ENCODE measurements at regions not wholly inside any gene's neighbourhood (a gene's known extent, or its start where the extent isn't known, plus 50 kb on each side); places are given as distances from the start of the nearest gene placed in this dataset.

DNA sequence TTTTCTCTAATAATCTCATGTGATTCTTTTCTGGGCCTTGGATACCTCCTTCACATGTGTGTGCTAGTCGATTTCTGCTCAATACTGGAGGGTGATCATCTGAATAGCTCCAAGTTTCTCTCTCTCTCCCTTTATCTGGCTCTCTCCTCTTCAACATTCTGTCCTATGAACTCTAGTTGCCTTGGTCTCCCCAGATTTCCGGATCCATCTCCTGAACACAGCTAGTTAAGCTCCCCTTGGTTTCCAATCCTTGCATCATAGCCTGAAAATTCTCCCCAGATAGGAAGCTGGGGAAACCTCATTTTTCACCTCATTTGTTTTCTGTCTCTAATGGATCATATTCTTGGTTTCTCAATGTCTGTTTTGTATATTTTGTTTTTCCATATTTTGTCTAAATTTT lies 832.3 kb downstream of the MTRR start (continued):
- TF ChIP-seq, protein P1, sequence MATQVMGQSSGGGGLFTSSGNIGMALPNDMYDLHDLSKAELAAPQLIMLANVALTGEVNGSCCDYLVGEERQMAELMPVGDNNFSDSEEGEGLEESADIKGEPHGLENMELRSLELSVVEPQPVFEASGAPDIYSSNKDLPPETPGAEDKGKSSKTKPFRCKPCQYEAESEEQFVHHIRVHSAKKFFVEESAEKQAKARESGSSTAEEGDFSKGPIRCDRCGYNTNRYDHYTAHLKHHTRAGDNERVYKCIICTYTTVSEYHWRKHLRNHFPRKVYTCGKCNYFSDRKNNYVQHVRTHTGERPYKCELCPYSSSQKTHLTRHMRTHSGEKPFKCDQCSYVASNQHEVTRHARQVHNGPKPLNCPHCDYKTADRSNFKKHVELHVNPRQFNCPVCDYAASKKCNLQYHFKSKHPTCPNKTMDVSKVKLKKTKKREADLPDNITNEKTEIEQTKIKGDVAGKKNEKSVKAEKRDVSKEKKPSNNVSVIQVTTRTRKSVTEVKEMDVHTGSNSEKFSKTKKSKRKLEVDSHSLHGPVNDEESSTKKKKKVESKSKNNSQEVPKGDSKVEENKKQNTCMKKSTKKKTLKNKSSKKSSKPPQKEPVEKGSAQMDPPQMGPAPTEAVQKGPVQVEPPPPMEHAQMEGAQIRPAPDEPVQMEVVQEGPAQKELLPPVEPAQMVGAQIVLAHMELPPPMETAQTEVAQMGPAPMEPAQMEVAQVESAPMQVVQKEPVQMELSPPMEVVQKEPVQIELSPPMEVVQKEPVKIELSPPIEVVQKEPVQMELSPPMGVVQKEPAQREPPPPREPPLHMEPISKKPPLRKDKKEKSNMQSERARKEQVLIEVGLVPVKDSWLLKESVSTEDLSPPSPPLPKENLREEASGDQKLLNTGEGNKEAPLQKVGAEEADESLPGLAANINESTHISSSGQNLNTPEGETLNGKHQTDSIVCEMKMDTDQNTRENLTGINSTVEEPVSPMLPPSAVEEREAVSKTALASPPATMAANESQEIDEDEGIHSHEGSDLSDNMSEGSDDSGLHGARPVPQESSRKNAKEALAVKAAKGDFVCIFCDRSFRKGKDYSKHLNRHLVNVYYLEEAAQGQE (IDR thresholded peaks at IDR 0.05; ENCODE audit: low read depth, low read length), result no peak
- no peak for TF ChIP-seq SIN3A (IDR thresholded peaks at IDR 0.05; ENCODE audit: borderline replicate concordance, low read depth, low read length)
- TF ChIP-seq NRF1 (IDR thresholded peaks at IDR 0.05; ENCODE audit: low read depth, low read length), result no peak

DNA sequence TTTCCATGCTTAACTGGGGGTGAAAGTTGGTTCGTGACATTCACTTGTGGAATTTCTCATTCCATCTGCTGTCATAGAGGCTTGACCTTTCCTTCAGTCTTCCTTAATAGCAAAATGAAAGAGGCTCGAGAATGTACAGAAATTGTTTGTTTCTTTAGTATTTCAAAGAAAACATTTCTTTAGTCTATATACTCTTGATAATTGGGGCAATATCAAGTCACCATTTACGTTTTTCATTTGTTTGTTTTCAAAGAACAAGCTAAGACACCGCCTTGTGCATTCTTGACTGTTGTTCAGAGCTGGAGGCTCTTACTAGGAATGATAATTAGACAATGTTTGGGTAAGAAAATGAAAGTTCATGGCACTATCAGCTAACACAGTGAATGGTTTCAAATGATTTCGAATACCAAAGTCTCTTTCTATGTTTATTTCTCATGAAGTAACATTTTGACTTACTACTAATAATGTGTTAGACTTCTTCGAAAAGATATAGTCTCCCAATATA lies 835.4 kb downstream of the SEMA5A start:
- no peaks in the 10 kb centered on the region for H3K9me2 ChIP-seq
- no peak overlapping the region for H2AFZ ChIP-seq (ENCODE audit: low read depth)
- no peaks in the 10 kb centered on the region for H3K4me1 ChIP-seq (ENCODE audit: control insufficient read depth in 1 of 2, insufficient read depth in 2 of 2, low read depth in 1 of 2, low read length in 1 of 2)
- no peak overlapping the region for H3K4me2 ChIP-seq
- H3K27me3 ChIP-seq (ENCODE audit: insufficient read depth), result no peaks in the 10 kb centered on the region
- POLR2A ChIA-PET, result no interaction called here
- 18% methylated on average over 6 of the region's 6 CpGs for WGBS (ENCODE audit: low lambda C conversion rate)
- H3F3A ChIP-seq (replicated peaks; ENCODE audit: insufficient read depth), result no peaks in the 10 kb centered on the region
- H3K36me3 ChIP-seq (replicated peaks in 1 of 2; ENCODE audit: control insufficient read depth in 1 of 2, insufficient read depth in 2 of 2, low read length in 1 of 2), result no peaks in the 10 kb centered on the region
- H3K27ac ChIP-seq (ENCODE audit: low read depth in 2 of 2, low read length in 1 of 2), result no peak overlapping the region
- no peaks in the 10 kb centered on the region for H3K79me2 ChIP-seq (ENCODE audit: insufficient read depth)
- TF ChIP-seq EZH2phosphoT487 (IDR thresholded peaks at IDR 0.05; ENCODE audit: borderline replicate concordance, low read depth) (no peak), RXRA (IDR thresholded peaks at IDR 0.05; ENCODE audit: borderline replicate concordance, low read depth) (no peak), POLR2AphosphoS5 (IDR thresholded peaks at IDR 0.05; ENCODE audit: low read depth, low read length) (no peak), YY1 (IDR thresholded peaks at IDR 0.05; ENCODE audit: low read depth) (no peak), NRF1 (IDR thresholded peaks at IDR 0.05; ENCODE audit: low read depth, low read length) (no peak), GABPA (IDR thresholded peaks at IDR 0.05; ENCODE audit: low read depth) (no peak), FOXJ3 (CRISPR knock-in tag; IDR thresholded peaks at IDR 0.05) (no peak), FOSL2 (IDR thresholded peaks at IDR 0.05; ENCODE audit: borderline replicate concordance, low read depth) (no peak), RFX5 (IDR thresholded peaks at IDR 0.05; ENCODE audit: low read length) (no peak), SIN3A (IDR thresholded peaks at IDR 0.05; ENCODE audit: borderline replicate concordance, low read depth, low read length) (no peak), RAD21 (IDR thresholded peaks at IDR 0.05; ENCODE audit: low read length) (no peak), JUND (IDR thresholded peaks at IDR 0.05) (no peak)
- TF ChIP-seq, protein P2, sequence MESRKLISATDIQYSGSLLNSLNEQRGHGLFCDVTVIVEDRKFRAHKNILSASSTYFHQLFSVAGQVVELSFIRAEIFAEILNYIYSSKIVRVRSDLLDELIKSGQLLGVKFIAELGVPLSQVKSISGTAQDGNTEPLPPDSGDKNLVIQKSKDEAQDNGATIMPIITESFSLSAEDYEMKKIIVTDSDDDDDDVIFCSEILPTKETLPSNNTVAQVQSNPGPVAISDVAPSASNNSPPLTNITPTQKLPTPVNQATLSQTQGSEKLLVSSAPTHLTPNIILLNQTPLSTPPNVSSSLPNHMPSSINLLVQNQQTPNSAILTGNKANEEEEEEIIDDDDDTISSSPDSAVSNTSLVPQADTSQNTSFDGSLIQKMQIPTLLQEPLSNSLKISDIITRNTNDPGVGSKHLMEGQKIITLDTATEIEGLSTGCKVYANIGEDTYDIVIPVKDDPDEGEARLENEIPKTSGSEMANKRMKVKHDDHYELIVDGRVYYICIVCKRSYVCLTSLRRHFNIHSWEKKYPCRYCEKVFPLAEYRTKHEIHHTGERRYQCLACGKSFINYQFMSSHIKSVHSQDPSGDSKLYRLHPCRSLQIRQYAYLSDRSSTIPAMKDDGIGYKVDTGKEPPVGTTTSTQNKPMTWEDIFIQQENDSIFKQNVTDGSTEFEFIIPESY (IDR thresholded peaks at IDR 0.05; ENCODE audit: borderline replicate concordance, low read depth), result no peak
- no peaks in the 10 kb centered on the region for H3K9me3 ChIP-seq
- H3K9ac ChIP-seq, result no peak overlapping the region
- DNase-seq, result no peak
- CTCF ChIA-PET, result interaction anchor here (0.7 to 1.1 kb wide), 3 partner anchors 11 to 249 kb away, joined by 3 read pairs; no protein-coding TSS in a partner anchor
- no peaks in the 10 kb centered on the region for H4K20me1 ChIP-seq (ENCODE audit: insufficient read depth)
- no peak overlapping the region for H3K4me3 ChIP-seq (ENCODE audit: low read depth in 2 of 2, low read length in 1 of 2)

Measured in SK-N-SH (cell line).